Progenitor cell of endocrine pancreas (in vitro differentiated cells): ENCODE measurements at regions not wholly inside any gene's neighbourhood (a gene's known extent, or its start where the extent isn't known, plus 50 kb on each side); places are given as distances from the start of the nearest gene placed in this dataset.

Experiments
- DNase-seq: peaks from one replicate; pipeline ENCODE4 v3.0.0; 2021; ENCODE audit warnings: low spot score; ENCODE audit not compliant: unreplicated experiment
- H3K27ac Mint-ChIP-seq: 2 replicates; pipeline ENCODE4 v1.8.0; 2021; ENCODE audit warnings: mild to moderate bottlenecking, moderate library complexity, mixed read lengths
- H3K27me3 Mint-ChIP-seq: 2 replicates; pipeline ENCODE4 v1.8.0; 2021; ENCODE audit warnings: mixed read lengths
- H3K36me3 Mint-ChIP-seq: 2 replicates; pipeline ENCODE4 v1.8.0; 2022; ENCODE audit warnings: mixed read lengths; ENCODE audit not compliant: insufficient read depth
- H3K4me1 Mint-ChIP-seq: 2 replicates; pipeline ENCODE4 v1.8.0; 2021; ENCODE audit warnings: low read depth, mixed read lengths
- H3K4me3 Mint-ChIP-seq: 2 replicates; pipeline ENCODE4 v1.8.0; 2021; ENCODE audit warnings: low read depth, mild to moderate bottlenecking, moderate library complexity, mixed read lengths
- H3K9me3 Mint-ChIP-seq: 2 replicates; pipeline ENCODE4 v1.8.0; 2021; ENCODE audit warnings: low read depth, mixed read lengths
- CTCF ChIP-seq: fragments of 200-600 bp; sonication (generic); IDR thresholded peaks from one replicate; pipeline ENCODE4 v1.5.0; 2021; ENCODE audit warnings: antibody characterized with exemption, mild to moderate bottlenecking; ENCODE audit not compliant: unreplicated experiment

GRCh38 chr9:126556560-126557250 is 57.0 kb upstream of the LMX1B start:
- no peak overlapping the region for H3K27ac Mint-ChIP-seq
- H3K36me3 Mint-ChIP-seq, result no peaks in the 10 kb centered on the region
- TF ChIP-seq CTCF, result no peak
- no peak overlapping the region for H3K4me3 Mint-ChIP-seq
- no peaks in the 10 kb centered on the region for H3K4me1 Mint-ChIP-seq
- no peak for DNase-seq
- H3K9me3 Mint-ChIP-seq, result no peaks in the 10 kb centered on the region
- peaks cover 37% of the 10 kb centered on the region for H3K27me3 Mint-ChIP-seq

GRCh38 chr9:126558051-126558665 is 55.6 kb upstream of the LMX1B start:
- Mint-ChIP-seq H3K4me1 (no peaks in the 10 kb centered on the region), H3K9me3 (no peaks in the 10 kb centered on the region), H3K36me3 (no peaks in the 10 kb centered on the region), H3K27me3 (peaks cover 46% of the 10 kb centered on the region), H3K4me3 (no peak overlapping the region), H3K27ac (no peak overlapping the region)
- TF ChIP-seq CTCF, result peak; percentile 92
- DNase-seq, result peak; percentile 76

- TF ChIP-seq CTCF, result no peak
- Mint-ChIP-seq H3K4me3 (no peak overlapping the region), H3K9me3 (no peaks in the 10 kb centered on the region)
Measured at GRCh38 chr9:126559296-126559695, 54.4 kb upstream of the LMX1B start.

GRCh38 chr9:126561582-126561981 is 52.1 kb upstream of the LMX1B start:
- peaks cover 62% of the 10 kb centered on the region for H3K27me3 Mint-ChIP-seq
- no peaks in the 10 kb centered on the region for H3K4me1 Mint-ChIP-seq

More at GRCh38 chr9:126559296-126559695, 54.4 kb upstream of the LMX1B start:
- H3K27me3 Mint-ChIP-seq, result peaks cover 51% of the 10 kb centered on the region
- no peak overlapping the region for H3K27ac Mint-ChIP-seq
- no peak for DNase-seq
- H3K36me3 Mint-ChIP-seq, result no peaks in the 10 kb centered on the region
- no peaks in the 10 kb centered on the region for H3K4me1 Mint-ChIP-seq

GRCh38 chr9:126563556-126563955 is 50.2 kb upstream of the LMX1B start:
- no peaks in the 10 kb centered on the region for H3K9me3 Mint-ChIP-seq
- no peak for DNase-seq
- no peak for TF ChIP-seq CTCF
- peaks cover 58% of the 10 kb centered on the region for H3K27me3 Mint-ChIP-seq
- no peaks in the 10 kb centered on the region for H3K4me1 Mint-ChIP-seq
- H3K36me3 Mint-ChIP-seq, result no peaks in the 10 kb centered on the region
- H3K27ac Mint-ChIP-seq, result no peak overlapping the region
- no peak overlapping the region for H3K4me3 Mint-ChIP-seq

More at GRCh38 chr9:126561582-126561981, 52.1 kb upstream of the LMX1B start:
- Mint-ChIP-seq H3K27ac (no peak overlapping the region), H3K9me3 (no peaks in the 10 kb centered on the region), H3K36me3 (no peaks in the 10 kb centered on the region), H3K4me3 (no peak overlapping the region)
- no peak for DNase-seq
- no peak for TF ChIP-seq CTCF
